Cardiac muscle cell (in vitro differentiated cells and primary cell): ENCODE measurements at regions not wholly inside any gene's neighbourhood (a gene's known extent, or its start where the extent isn't known, plus 50 kb on each side); places are given as distances from the start of the nearest gene placed in this dataset.

Experiments
- DNase-seq, 2 donors: peaks; one replicate each; pipeline versions ENCODE4 v3.0.0 to v3.0.0-alpha.2; 2010 to 2017; ENCODE audit warnings: low read depth in 1 of 2, low spot score in 1 of 2
- H3K27ac ChIP-seq: fragments of 200-600 bp; sonication (generic); 2 replicates; pipeline ENCODE4 v1.5.1; 2016
- H3K27me3 ChIP-seq: fragments of 200-600 bp; sonication (generic); 2 replicates; pipeline ENCODE4 v1.6.0; 2016; ENCODE audit warnings: control low read depth
- H3K36me3 ChIP-seq: fragments of 200-600 bp; sonication (generic); 2 replicates; pipeline ENCODE4 v1.5.1; 2016; ENCODE audit warnings: control low read depth
- H3K4me1 ChIP-seq: fragments of 200-600 bp; sonication (generic); 2 replicates; pipeline ENCODE4 v1.8.1; 2017; ENCODE audit warnings: low read depth, mild to moderate bottlenecking, mixed run types
- H3K4me3 ChIP-seq: fragments of 200-600 bp; sonication (generic); 2 replicates; pipeline ENCODE4 v1.5.1; 2016; ENCODE audit warnings: mild to moderate bottlenecking
- H3K9me3 ChIP-seq: fragments of 200-600 bp; sonication (generic); 2 replicates; pipeline ENCODE4 v1.5.1; 2017; ENCODE audit warnings: low read depth, mild to moderate bottlenecking, control low read depth
- TF ChIP-seq, protein P1 (sequence below): IDR thresholded peaks from 2 replicates; pipeline ENCODE4 v1.5.1; 2012; ENCODE audit warnings: low read depth, mild to moderate bottlenecking, low read length

DNA sequence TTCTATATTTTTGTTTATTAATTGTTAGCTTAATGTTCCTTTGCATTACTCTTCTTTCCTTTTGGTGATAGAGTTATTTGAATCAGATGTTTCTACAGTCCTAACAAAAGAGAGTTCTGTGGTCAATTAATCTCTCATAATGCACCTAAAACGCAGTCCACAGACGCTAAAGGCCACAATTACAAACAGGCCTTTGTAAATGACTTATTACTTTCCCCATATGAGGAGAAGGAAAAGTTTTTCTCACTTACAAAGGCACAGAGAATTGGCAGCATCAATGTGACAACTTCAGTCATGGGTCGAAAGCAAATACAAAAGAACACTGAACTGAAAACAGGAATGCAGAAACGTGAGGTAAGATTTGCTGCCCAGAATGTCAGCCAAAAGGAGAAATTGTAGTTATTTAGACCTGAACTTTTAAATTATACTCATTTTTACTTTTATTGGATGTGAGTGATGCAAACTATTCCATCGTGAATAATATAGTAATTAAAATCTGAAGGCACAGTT is 142.0 kb upstream of the SYT10 start:
- TF ChIP-seq, protein P1, sequence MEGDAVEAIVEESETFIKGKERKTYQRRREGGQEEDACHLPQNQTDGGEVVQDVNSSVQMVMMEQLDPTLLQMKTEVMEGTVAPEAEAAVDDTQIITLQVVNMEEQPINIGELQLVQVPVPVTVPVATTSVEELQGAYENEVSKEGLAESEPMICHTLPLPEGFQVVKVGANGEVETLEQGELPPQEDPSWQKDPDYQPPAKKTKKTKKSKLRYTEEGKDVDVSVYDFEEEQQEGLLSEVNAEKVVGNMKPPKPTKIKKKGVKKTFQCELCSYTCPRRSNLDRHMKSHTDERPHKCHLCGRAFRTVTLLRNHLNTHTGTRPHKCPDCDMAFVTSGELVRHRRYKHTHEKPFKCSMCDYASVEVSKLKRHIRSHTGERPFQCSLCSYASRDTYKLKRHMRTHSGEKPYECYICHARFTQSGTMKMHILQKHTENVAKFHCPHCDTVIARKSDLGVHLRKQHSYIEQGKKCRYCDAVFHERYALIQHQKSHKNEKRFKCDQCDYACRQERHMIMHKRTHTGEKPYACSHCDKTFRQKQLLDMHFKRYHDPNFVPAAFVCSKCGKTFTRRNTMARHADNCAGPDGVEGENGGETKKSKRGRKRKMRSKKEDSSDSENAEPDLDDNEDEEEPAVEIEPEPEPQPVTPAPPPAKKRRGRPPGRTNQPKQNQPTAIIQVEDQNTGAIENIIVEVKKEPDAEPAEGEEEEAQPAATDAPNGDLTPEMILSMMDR: no peak
- Histone ChIP-seq H3K4me3 (no peak overlapping the region), H3K9me3 (no peaks in the 10 kb centered on the region), H3K27ac (no peak overlapping the region), H3K27me3 (no peaks in the 10 kb centered on the region), H3K4me1 (no peaks in the 10 kb centered on the region), H3K36me3 (no peaks in the 10 kb centered on the region)
- no peak for DNase-seq

DNA sequence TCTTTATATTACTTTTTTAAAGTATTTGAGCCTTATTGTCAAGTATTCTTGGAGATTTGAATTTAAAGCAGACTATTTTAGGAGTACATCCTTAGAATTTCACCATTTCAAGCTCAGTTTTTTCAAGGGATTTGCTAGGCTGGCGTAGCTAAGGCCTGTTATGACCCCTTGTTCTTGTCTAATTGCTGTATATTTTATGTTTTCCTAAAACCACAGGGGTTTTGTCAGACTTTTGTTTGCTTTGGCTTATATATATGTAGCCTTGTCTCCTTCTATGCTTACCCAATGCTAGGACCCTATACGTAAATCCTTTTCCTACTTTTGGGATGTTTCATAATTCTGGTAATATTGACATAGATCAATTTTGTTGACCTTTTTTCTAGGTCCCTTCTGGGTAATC is 147.0 kb upstream of the SYT10 start:
- Histone ChIP-seq H3K4me3 (no peak overlapping the region), H3K4me1 (peaks cover 17% of the 10 kb centered on the region), H3K9me3 (no peaks in the 10 kb centered on the region), H3K27me3 (no peaks in the 10 kb centered on the region), H3K27ac (no peak overlapping the region), H3K36me3 (no peaks in the 10 kb centered on the region)
- TF ChIP-seq, protein P1: no peak
- no peak for DNase-seq

DNA sequence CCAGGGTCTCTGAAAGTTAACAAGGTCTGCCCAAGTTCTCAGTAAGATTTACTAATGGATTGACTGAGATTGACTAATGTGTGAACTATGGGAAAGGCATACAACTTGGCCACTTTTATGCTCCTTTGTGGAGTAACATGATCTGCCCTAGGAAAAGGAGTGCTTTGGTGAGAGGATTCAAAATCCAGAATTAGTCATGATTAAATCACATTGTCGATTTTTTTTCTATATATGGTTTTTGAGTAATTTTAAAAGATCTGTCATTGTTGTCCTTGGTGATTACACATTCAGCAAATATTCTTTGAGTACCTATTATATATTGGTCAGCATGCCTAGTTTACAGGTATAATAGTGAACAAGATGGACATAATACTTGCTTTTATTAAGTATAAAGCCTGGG is 147.7 kb upstream of the SYT10 start:
- Histone ChIP-seq H3K4me1 (peaks cover 17% of the 10 kb centered on the region), H3K27ac (no peak overlapping the region), H3K4me3 (no peak overlapping the region), H3K9me3 (no peaks in the 10 kb centered on the region), H3K36me3 (no peaks in the 10 kb centered on the region), H3K27me3 (no peaks in the 10 kb centered on the region)
- TF ChIP-seq, protein P1: no peak
- peak in 1 of 2 donors; percentile 10 for DNase-seq

DNA sequence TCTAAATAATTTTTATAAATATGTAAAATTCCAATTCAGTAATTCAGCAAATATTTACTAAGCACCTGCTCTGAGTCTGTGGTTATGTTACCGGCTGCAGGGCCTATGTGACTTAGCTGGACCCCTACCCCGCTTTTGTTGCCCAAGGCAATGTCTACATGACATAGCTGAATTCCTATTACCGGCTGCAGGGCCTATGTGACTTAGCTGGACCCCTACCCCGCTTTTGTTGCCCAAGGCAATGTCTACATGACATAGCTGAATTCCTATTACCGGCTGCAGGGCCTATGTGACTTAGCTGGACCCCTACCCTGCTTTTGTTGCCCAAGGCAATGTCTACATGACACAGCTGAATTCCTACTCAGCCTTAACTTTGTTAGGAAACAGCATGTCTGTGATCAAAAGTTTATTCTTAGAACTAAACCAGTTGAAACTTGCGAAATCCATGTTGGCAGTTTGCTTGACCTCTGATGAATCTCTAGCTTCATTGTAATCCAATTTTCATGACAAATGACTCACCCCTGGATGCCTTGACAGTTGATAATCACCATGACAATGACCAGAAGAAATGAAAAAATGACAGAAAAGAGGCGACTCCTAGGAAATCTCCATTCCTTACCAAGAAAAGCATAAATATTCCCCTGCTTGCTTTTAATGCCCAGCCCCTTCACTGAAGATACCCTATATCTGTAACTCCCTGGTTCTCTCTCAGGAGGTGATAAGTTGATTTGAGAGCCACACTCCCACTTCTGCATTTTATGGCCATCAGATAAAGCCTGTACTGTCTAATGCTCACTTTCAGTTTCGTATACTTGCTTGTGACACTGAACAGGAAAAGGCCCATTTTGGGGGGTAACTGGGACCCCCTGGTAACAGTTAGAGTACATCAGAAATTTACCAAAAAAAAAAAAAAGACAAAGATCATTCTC is 148.4 kb upstream of the SYT10 start:
- TF ChIP-seq, protein P1: no peak
- Histone ChIP-seq H3K27ac (no peak overlapping the region), H3K4me1 (peaks cover 17% of the 10 kb centered on the region), H3K27me3 (no peaks in the 10 kb centered on the region), H3K4me3 (no peak overlapping the region), H3K36me3 (no peaks in the 10 kb centered on the region), H3K9me3 (no peaks in the 10 kb centered on the region)
- DNase-seq: peak in 1 of 2 donors; percentile 87

DNA sequence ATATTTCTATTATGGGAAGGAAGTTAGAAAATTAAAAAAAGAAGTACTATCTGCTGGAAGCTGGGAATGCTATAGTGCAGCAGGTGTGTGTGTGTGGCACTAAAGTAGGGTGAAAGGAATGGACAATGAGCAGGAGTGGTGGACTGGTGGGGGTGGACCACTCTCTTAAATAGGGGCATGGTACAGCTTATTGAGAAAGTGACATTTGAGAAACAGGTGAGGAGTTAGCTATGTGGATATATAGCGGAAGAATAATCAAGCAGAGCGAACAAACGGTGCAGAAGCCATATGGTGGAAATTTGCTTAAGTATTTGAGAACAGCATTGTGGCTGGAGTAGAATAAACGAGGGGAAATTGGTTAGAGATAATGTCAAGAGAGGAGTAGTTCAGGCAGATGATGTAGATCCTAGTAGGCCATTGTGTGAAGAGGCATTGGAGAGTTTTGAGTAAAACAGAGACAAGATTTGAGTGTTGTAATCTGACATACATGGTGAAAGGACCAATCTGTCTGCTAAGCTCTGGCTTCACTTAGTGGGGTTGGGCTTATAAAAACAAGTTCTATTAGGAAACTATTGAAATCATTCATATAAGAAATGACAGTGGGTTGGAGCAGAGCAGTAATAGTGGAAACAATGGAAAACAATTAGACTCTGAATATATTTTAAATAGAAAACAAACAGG is 149.2 kb upstream of the SYT10 start:
- TF ChIP-seq, protein P1: no peak
- no peak overlapping the region for H3K27ac ChIP-seq

More for the DNA sequence above, 149.2 kb upstream of the SYT10 start:
- Histone ChIP-seq H3K9me3 (no peaks in the 10 kb centered on the region), H3K27me3 (no peaks in the 10 kb centered on the region), H3K4me3 (no peak overlapping the region), H3K4me1 (peaks cover 17% of the 10 kb centered on the region), H3K36me3 (no peaks in the 10 kb centered on the region)
- DNase-seq: peak in 1 of 2 donors; percentile 27
